ENCODE measurements at regions not wholly inside any gene's neighbourhood (a gene's known extent, or its start where the extent isn't known, plus 50 kb on each side); places are given as distances from the start of the nearest gene placed in this dataset.

DNA sequence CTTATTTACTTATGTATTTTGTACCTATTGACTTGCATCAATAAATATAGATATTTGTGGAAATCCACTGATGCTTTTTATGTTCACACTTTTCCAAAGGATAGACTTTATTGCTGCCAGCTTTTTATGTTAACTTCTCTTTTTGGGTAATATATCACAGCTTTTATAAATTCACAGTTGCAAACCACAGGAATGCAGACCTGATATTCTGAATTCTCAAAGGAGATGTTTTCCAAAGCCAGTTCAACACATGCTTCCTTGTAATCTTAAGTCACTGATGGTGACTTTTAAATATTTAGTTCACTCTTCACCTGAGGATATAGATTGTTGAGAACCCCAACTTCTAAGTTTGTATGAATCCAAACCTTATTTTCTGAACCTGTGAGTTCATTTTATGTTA lies 223.4 kb upstream of the PRR16 start:
- peaks cover 0 to 3% (median 0%) of the 10 kb centered on the region in 4 donors for H3K9me3 ChIP-seq
- no peak for DNase-seq (ENCODE audit: low spot score in 2 of 2)
- H3K36me3 ChIP-seq = no peaks in the 10 kb centered on the region
- no peaks in the 10 kb centered on the region for H3K27me3 ChIP-seq
- H3K4me3 ChIP-seq = no peak overlapping the region
- no peaks in the 10 kb centered on the region for H3K4me1 ChIP-seq
- TF ChIP-seq EP300 (IDR thresholded peaks at IDR 0.05) = no peak
- TF ChIP-seq POLR2A (IDR thresholded peaks at IDR 0.05) = no peak
- TF ChIP-seq, protein P1, sequence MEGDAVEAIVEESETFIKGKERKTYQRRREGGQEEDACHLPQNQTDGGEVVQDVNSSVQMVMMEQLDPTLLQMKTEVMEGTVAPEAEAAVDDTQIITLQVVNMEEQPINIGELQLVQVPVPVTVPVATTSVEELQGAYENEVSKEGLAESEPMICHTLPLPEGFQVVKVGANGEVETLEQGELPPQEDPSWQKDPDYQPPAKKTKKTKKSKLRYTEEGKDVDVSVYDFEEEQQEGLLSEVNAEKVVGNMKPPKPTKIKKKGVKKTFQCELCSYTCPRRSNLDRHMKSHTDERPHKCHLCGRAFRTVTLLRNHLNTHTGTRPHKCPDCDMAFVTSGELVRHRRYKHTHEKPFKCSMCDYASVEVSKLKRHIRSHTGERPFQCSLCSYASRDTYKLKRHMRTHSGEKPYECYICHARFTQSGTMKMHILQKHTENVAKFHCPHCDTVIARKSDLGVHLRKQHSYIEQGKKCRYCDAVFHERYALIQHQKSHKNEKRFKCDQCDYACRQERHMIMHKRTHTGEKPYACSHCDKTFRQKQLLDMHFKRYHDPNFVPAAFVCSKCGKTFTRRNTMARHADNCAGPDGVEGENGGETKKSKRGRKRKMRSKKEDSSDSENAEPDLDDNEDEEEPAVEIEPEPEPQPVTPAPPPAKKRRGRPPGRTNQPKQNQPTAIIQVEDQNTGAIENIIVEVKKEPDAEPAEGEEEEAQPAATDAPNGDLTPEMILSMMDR (IDR thresholded peaks at IDR 0.05) = no peak
- no peak overlapping the region for H3K27ac ChIP-seq

DNA sequence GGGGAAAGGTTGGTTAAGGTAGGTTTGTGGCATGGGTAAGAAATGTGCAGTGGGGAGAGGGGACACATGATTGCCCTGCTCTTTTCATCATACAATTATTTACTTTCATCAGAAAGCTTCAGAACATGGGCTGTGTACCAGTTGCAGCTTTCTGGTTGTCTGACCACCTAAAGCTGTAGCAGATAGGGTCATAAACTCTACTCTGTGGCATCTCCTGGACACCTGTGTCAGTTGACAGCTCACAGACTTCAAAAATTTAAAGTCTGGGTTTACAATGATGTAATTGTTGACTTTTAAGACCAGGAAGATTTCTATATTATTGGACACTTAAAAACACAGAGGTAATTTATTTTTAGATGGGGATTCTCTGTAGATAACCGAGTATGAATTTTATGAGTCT lies 222.7 kb upstream of the PRR16 start:
- no peak for TF ChIP-seq POLR2A (IDR thresholded peaks at IDR 0.05)
- TF ChIP-seq, protein P1 (IDR thresholded peaks at IDR 0.05) = no peak
- no peak for TF ChIP-seq EP300 (IDR thresholded peaks at IDR 0.05)
- WGBS, 2 donors = 31 to 59% methylated on average over 1 of the region's 1 CpG
- H3K9me3 ChIP-seq = no peaks in the 10 kb centered on the region
- no peak overlapping the region for H3K4me3 ChIP-seq
- DNase-seq (ENCODE audit: low spot score in 2 of 2) = no peak
- H3K36me3 ChIP-seq = no peaks in the 10 kb centered on the region
- H3K27ac ChIP-seq = no peak overlapping the region
- H3K27me3 ChIP-seq = no peaks in the 10 kb centered on the region
- no peaks in the 10 kb centered on the region for H3K4me1 ChIP-seq

DNA sequence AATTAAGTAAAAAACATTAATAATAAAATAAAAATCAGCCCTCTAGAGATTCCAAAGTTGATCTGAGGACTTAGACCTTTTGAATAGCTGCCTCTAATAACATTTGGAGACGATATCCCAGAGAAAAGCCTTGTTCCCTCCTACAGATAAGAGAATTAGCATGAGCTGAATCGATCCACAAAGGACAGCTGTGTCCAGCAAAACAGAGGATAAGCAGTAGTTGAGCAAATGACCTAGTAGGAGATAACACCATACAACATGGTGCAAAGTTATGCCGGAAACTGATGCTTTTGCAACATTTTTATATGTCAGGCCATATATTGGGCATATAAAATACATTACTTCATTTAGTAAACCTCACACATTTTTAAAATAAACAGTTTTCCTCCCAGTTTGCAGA lies 212.2 kb upstream of the PRR16 start:
- Histone ChIP-seq H3K27me3 (no peaks in the 10 kb centered on the region), H3K9me3 (no peaks in the 10 kb centered on the region), H3K27ac (no peak overlapping the region), H3K4me3 (no peak overlapping the region), H3K4me1 (no peaks in the 10 kb centered on the region), H3K36me3 (no peaks in the 10 kb centered on the region)
- WGBS, 2 donors = 53 to 55% methylated on average over 3 of the region's 3 CpGs
- no peak for DNase-seq (ENCODE audit: low spot score in 2 of 2)
- TF ChIP-seq, protein P1 (IDR thresholded peaks at IDR 0.05) = no peak
- no peak for TF ChIP-seq POLR2A (IDR thresholded peaks at IDR 0.05)
- TF ChIP-seq EP300 (IDR thresholded peaks at IDR 0.05) = no peak

DNA sequence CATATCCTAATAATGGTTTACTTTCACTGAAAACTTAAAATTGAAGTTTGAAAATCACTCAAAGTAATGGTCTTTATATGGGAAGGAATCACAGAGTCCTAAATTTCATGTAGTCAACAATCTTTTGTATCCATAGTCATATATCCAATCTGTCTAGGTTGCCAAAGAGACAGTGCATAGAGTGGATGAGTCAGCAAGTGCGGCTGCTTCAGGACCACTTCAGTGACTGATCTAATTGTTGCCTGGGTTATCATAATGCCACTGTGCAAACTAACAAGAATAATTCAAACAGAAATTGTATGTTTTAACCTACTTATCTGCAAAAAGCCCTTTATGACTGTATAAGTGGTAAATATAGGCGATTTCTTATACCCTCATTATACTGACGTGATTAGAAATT lies 211.3 kb upstream of the PRR16 start:
- Histone ChIP-seq H3K4me3 (no peak overlapping the region), H3K9me3 (no peaks in the 10 kb centered on the region), H3K27me3 (no peaks in the 10 kb centered on the region), H3K4me1 (peaks cover 0 to 3% (median 0%) of the 10 kb centered on the region in 4 donors), H3K27ac (no peak overlapping the region), H3K36me3 (no peaks in the 10 kb centered on the region)
- 68 to 77% methylated on average over 3 of the region's 3 CpGs for WGBS, 2 donors
- TF ChIP-seq POLR2A (IDR thresholded peaks at IDR 0.05) = no peak
- no peak for TF ChIP-seq EP300 (IDR thresholded peaks at IDR 0.05)
- TF ChIP-seq, protein P1 (IDR thresholded peaks at IDR 0.05) = no peak
- DNase-seq (ENCODE audit: low spot score in 2 of 2) = no peak

DNA sequence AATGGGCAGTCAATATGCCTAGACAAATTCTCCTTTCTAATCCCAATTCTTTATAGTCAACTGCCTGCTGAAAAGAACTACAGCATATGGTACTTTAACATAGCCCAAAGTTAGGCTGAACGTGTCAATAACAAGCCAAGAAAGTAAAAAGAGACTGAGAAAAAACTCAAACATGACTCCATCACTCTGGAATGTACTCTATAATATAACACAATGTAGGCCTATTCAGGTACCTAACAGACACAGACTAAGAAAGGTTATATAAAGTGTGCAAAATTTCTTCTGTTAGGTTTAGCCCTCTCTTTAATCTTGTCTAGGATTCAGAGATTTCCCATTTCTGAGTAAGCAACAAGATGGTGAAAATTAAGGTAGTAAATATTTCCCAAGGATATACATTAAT lies 209.7 kb upstream of the PRR16 start:
- Histone ChIP-seq H3K36me3 (no peaks in the 10 kb centered on the region), H3K27me3 (no peaks in the 10 kb centered on the region), H3K27ac (no peak overlapping the region), H3K9me3 (no peaks in the 10 kb centered on the region), H3K4me1 (peaks cover 0 to 6% (median 0%) of the 10 kb centered on the region in 4 donors), H3K4me3 (no peak overlapping the region)
- DNase-seq (ENCODE audit: low spot score in 2 of 2) = no peak
- WGBS, 2 donors = 65 to 66% methylated on average over 1 of the region's 1 CpG
- TF ChIP-seq POLR2A (IDR thresholded peaks at IDR 0.05) = no peak
- TF ChIP-seq, protein P1 (IDR thresholded peaks at IDR 0.05) = no peak
- no peak for TF ChIP-seq EP300 (IDR thresholded peaks at IDR 0.05)

Data from tibial nerve (tissue), 4 donors.